ENCODE measurements at regions not wholly inside any gene's neighbourhood (a gene's known extent, or its start where the extent isn't known, plus 50 kb on each side); places are given as distances from the start of the nearest gene placed in this dataset.
"Not testable (repeated sequence)": the region's sequence is repeated elsewhere in the genome, so short reads cannot be mapped to it uniquely, and the experiment has no call there.

- no peak for DNase-seq (ENCODE audit: low read depth)
Measured at GRCh38 chr18:28485918-28486317, 309.0 kb upstream of the CDH2 start.

- no peak for DNase-seq (ENCODE audit: low read depth)
Measured at GRCh38 chr18:28485210-28485801, 308.4 kb upstream of the CDH2 start.

- DNase-seq (ENCODE audit: low read depth) = no peak
Measured at GRCh38 chr18:28478531-28478930, 301.6 kb upstream of the CDH2 start.

- DNase-seq (ENCODE audit: low read depth) = no peak
Measured at GRCh38 chr18:28476302-28476701, 299.4 kb upstream of the CDH2 start.

- DNase-seq (ENCODE audit: low read depth) = no peak
Measured at GRCh38 chr18:28469946-28470345, 293.0 kb upstream of the CDH2 start.

- DNase-seq (ENCODE audit: low read depth) = no peak
Measured at GRCh38 chr18:28468901-28469300, 292.0 kb upstream of the CDH2 start.

GRCh38 chr18:28466204-28466603 is 289.3 kb upstream of the CDH2 start:
- DNase-seq (ENCODE audit: low read depth) = no peak

GRCh38 chr18:28459587-28459986 is 282.7 kb upstream of the CDH2 start:
- no peak for DNase-seq (ENCODE audit: low read depth)

- DNase-seq (ENCODE audit: low read depth) = no peak
Measured at GRCh38 chr18:28458751-28459150, 281.8 kb upstream of the CDH2 start.

GRCh38 chr18:28457784-28458183 is 280.9 kb upstream of the CDH2 start:
- DNase-seq (ENCODE audit: low read depth) = no peak

GRCh38 chr18:28455971-28456370 is 279.0 kb upstream of the CDH2 start:
- no peak for DNase-seq (ENCODE audit: low read depth)

- DNase-seq (ENCODE audit: low read depth) = peak; percentile 4
Measured at GRCh38 chr18:28439870-28440269, 262.9 kb upstream of the CDH2 start.

GRCh38 chr18:28438381-28438780 is 261.5 kb upstream of the CDH2 start:
- no peak for DNase-seq (ENCODE audit: low read depth)

- peak; percentile 28 for DNase-seq (ENCODE audit: low read depth)
Measured at GRCh38 chr18:28432339-28432738, 255.4 kb upstream of the CDH2 start.

- no peak for DNase-seq (ENCODE audit: low read depth)
Measured at GRCh38 chr18:28425886-28426285, 249.0 kb upstream of the CDH2 start.

GRCh38 chr18:28422577-28422976 is 245.6 kb upstream of the CDH2 start:
- DNase-seq (ENCODE audit: low read depth) = no peak

- DNase-seq (ENCODE audit: low read depth) = not testable (repeated sequence)
Measured at GRCh38 chr18:28421950-28422349, 245.0 kb upstream of the CDH2 start.

GRCh38 chr18:28412521-28412920 is 235.6 kb upstream of the CDH2 start:
- no peak for DNase-seq (ENCODE audit: low read depth)

GRCh38 chr18:28411806-28412205 is 234.9 kb upstream of the CDH2 start:
- DNase-seq (ENCODE audit: low read depth) = no peak

- DNase-seq (ENCODE audit: low read depth) = no peak
Measured at GRCh38 chr18:28409811-28410210, 232.9 kb upstream of the CDH2 start.

- no peak for DNase-seq (ENCODE audit: low read depth)
Measured at GRCh38 chr18:28408528-28408927, 231.6 kb upstream of the CDH2 start.

GRCh38 chr18:28407681-28408080 is 230.8 kb upstream of the CDH2 start:
- no peak for DNase-seq (ENCODE audit: low read depth)

GRCh38 chr18:28406533-28406932 is 229.6 kb upstream of the CDH2 start:
- no peak for DNase-seq (ENCODE audit: low read depth)

GRCh38 chr18:28404694-28405093 is 227.8 kb upstream of the CDH2 start:
- DNase-seq (ENCODE audit: low read depth) = peak; percentile 9
